ENCODE measurements at regions not wholly inside any gene's neighbourhood (a gene's known extent, or its start where the extent isn't known, plus 50 kb on each side); places are given as distances from the start of the nearest gene placed in this dataset.
A peak's percentile ranks its signal among the peaks of the same experiment; 100 is the strongest.

GRCh38 chr2:19807866-19808265 lies 93.9 kb downstream of the TTC32 start:
- DNase-seq = no peak

DNA sequence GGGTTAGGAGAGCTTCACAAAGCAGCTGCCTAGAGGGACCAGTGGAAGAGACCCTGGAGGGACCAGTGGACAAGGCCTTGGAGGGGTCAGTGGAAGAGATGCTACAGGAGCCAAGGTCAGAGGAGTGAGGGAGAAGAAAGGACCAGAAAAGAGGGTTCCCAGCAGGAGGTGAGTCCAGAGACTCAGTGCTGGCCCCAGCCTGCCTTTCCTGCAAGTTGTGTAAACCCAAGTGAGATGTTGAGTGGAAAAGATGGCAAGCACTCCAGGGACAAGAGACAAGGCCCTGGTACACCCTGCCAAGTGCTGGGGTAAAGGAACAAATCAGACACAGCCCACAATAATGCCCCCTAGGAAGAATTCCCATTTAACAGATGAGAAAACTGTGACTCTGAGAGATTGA lies 94.4 kb downstream of the TTC32 start:
- no peak for DNase-seq

DNA sequence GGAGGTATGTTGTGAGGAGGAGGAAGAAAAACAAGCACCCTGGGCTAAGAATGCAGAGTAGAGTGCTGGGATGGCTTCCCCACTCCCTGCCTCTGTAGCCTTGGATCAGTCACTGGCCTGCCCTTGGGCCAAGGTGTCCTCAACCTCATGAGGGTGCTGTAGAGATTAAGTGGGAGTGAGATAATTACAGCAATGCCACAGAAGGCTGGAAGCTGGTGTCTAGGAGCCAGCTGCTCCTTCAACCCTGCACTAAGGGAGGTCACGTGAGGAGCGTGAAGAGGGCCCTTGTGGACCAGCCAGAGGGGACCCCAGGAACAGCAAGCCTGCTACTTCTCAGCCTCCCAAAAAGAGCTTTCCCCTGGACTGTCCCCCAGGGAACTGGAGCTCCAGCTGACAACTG lies 95.2 kb downstream of the TTC32 start:
- DNase-seq = no peak

DNA sequence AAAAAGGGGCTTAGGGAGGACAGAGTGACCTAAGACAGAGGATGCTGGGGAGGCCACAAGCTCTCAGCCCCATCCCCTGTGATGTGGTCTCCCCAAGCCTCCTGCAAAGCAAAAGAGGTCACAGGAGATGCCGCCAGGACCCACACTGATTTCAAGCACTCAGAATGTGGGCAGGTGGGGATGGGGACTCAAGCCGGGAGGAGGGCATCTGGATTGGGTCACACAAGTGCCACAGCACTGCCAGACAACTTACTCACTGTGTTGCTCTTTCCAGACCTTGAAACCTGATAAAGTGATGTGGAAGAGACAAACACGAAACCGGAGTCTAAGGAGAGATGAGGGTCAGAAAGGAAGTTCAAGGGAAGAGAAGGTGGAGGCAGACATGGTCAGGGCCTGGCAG lies 95.7 kb downstream of the TTC32 start:
- no peak for DNase-seq

GRCh38 chr2:19805266-19805665 lies 96.5 kb downstream of the TTC32 start:
- DNase-seq = no peak

GRCh38 chr2:19804639-19805260 lies 97.0 kb downstream of the TTC32 start:
- DNase-seq = no peak

DNA sequence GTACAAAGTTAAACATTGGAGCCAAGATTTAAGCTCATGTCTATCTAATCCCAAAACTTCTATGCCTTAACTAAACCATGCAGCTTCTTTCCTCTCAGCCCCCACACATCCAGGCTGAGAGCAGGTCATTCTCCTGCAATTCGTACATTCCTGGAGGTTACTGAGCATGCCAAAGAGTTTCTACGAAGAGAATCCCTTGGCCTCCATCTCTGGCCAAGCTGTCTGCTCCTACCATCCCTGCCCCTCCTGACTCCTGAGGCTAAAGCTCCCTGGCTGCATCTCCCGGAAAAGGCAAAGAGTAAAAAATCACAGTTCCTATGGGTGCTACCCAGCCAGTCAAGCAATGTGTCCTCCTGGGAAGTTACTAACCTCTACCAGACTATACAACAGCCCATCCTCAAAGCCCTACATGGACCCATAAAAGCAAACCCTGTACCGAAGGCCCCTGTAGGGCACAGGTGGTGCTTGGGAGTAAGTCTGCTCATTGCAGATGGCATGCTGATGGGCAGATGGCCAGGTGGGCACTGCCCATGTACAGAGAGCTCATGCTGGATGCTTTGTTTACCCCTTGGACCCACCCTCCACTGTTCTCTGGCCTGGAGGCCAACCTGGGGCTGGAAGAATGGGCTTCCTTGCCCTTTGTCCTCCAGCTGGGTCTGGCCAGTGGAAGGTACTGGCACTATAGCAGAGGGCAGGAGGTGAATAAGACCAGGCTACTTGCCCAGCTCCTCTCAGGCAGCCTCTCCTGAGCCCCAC lies 99.5 kb downstream of the TTC32 start:
- no peak for DNase-seq

DNA sequence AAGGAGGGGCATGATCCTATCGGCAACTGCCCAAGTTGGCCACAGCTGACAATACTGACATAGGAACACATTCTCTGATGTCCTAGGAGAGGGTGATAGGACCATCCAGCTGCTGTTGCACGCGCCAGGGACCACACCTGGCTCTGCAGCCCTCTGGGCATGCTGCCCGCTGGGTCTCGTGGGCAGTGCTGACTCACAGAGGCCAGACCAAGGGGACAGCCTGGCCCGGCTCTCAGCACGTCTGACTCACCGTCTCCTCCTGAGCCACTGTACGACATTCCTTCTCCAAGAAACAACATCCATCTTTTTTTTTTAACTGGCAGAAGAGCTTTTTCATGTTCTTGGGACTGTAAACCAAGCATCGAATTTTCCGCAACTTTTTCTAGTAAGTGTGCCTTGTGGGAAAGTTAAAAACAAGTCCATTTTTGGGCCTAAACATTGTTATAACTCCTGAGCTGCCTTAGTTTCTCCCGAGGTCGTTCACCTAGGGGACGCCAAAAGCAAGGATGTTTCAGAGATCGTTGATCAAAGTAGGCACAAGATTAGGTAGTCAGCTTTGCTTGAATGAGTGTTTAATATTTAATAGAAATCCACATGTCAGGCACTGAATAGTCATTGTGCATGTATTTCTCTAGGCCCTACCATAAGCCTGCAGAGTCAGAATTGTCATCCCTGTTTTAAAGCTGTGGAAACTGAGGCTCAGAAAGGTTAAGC lies 100.3 kb downstream of the TTC32 start:
- DNase-seq = no peak

- DNase-seq = no peak
Observed at GRCh38 chr2:19800796-19801195, 101.0 kb downstream of the TTC32 start.

DNA sequence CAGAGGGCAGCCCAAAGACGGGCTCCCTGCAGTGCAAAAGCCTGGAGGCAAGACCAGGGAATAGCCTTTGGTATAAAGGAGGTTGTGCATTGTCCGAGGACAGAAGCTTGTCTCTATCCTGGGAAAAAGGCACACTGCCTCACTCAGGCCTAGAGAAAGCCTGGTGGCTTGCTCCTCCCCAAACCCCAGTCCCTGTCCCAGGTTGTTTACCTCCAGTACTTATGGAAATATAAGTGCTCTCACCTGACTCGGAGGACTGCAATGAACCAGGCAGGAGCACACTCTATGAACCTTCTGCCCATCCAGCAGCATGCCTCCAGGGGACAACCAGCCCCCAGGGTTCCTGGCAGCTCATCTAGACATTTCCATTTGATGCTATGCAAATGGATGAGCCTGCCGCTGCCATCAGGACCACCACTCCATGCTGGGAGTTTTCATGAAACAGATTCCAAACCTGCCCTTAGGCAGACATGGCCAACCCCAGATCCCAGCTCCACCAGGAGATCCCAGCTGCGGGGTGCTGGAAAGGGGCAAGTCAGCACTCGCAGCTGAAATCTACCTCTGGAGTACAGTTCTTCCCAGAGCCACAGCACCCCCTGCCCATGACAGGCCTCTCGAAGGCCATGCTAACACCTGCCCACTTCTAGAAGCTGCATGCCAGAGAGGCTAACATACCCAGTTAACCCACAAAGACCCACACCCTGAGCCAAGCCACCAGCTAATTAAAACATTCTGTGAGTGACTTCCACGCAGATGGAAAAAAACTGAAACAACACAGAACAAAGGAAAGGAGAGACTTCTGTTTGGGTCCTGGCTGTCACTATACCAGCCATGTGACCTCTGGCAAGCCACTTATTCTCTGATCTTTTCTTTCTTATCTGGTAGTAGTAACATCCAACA lies 101.7 kb downstream of the TTC32 start:
- DNase-seq = peak; percentile 98

- DNase-seq = no peak
Observed at GRCh38 chr2:19797871-19798270, 103.9 kb downstream of the TTC32 start.

- DNase-seq = no peak
Observed at GRCh38 chr2:19797243-19797810, 104.5 kb downstream of the TTC32 start.

DNA sequence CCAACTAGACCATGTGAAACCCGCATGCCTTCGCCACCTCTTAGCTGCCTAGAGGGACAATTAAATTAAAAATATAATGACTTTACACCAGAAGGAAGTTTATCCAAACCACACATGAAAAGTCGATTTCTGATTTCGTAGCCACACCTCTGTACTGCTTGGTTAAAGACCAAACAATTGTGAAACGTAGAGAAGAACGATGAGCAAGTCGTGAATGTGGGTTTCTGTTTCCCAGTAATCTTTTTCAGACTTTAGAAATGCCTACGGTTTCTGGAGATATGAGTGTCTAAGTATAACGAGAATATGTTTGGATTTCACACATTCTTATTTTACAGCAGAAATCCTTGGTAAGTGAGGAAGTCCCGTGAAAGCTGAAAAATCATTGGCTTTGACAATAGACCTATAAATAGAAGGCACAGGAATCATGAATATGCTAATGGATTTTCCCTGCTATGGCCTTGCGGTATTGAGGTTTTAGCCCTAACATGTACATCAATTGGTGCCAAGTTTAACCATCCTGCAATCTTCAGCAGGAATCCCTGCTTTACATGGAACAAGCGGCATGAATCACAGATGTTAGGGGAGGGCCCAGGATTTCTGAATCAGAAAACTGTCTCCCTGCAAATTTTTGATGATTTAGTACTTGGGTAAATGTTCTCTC lies 105.6 kb downstream of the TTC32 start:
- DNase-seq = no peak

DNA sequence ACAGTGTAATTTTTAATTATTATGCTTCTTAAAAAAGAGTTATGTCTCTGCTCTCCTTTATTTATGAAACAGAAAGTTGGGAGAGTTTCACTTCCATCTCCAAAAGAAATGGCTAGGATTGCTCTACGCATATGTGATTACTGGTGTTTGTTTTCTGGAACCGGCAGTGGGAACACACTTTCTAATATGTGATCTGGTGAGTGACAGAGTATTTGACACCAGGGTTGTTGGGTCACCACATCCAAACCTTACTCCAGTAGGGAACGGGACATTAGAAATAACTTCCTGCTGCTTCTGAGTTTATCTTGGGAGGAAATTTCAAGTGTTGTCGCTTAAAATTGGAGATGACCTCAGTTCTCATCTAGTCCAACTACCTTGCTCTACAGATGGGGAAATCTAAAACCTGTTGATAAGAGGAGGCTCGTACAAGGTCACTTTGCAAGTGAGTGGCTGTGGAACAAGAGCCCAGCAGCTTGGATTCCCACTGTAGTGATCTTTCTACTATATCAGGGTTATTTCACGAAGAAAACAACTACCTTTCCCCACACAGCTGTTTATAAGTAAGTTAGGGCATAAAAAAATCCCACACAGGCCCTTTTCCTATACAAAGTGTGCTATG lies 108.5 kb downstream of the TTC32 start:
- DNase-seq = no peak

- no peak for DNase-seq
Observed at GRCh38 chr2:19790291-19790690, 111.5 kb downstream of the TTC32 start.

GRCh38 chr2:19787134-19787533 lies 114.6 kb downstream of the TTC32 start:
- DNase-seq = no peak

DNA sequence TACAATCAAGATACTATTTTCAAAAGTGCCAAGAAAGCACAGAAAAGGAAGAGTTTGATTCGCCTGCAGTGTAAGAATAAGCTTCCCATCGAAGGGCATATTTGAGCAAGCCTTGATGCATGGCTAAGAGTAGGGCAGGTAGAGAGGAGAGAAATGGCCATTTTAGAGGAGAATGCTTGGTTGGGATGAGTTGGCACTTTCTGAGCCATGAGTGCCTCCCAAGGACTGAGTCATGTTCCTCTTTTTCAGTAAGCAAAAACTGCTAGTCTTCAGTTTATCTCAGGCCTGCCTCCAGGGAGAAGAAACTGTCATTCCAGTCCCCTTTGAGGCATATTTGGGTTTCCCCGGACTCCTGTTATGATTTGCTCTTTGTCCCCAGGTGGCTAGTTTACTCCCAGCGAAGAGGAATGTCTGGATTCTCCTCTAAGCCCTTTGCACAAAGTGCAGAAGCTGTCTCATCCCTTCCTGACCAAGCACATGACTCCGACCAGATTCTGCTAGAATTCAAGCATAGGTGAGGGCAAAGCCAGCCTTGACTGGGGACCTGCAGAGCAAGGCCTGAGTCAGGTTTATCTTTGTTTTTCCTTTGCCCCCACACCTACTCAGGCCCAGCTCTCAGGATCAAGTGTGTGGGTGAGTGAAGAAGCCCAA lies 115.2 kb downstream of the TTC32 start:
- no peak for DNase-seq

GRCh38 chr2:19785867-19786266 lies 115.9 kb downstream of the TTC32 start:
- DNase-seq = no peak

DNA sequence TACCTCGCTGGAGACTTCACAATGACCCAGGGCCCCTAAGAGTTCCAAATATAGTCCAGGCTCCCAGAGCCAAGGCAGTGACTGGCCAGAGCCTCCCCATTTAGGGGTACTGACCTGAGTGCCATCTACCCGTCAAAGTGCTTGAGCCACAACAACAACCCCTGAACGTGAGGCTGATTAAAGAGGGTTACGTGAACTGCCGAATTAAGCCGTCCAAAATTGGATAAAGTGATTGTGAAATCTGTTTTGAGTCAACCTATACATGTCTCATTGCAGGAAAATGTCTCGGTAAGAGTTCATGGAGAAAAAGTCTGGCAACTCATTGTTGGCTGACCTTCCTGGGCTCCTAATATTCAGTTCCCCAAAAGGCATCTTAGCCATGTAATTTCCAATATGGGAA lies 116.3 kb downstream of the TTC32 start:
- no peak for DNase-seq

DNA sequence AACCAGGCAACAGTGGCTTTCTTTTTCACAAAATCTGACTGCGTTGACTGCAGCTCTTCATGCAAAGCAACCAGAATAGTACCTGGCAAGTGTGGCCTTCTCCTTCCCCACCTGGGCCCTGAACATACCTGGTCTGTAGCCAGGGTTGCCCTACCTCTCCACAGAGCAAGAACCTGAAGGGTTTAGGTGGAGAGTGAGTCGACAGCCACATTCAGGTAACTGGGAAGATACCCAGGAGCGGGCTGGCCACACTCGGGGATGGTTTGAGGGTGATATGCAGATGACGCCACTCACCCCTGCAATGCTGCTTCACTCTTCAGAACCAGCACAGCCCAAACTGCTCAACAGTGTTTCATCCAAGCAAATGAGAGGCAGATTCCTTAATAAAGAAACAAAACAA lies 117.3 kb downstream of the TTC32 start:
- no peak for DNase-seq

DNA sequence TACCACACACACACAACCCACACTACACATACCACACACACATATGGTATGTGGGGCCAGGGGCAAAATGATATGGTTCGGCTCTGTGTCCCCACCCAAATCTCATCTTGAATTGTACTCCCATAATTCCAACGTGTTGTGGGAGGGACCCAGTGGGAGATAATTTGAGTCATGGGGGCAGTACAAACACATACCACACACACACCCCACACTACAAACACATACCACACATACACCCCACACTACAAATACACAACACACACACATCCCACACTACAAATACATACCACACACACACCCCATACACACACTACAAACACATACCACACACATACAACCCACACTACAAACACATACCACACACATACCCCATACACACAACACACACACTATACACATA lies 117.8 kb downstream of the TTC32 start:
- DNase-seq = no peak
